GM18502 (cell line): ENCODE measurements at regions not wholly inside any gene's neighbourhood (a gene's known extent, or its start where the extent isn't known, plus 50 kb on each side); places are given as distances from the start of the nearest gene placed in this dataset.

ENCODE experiments used
- ATAC-seq: cut with Tn5 transposase; IDR thresholded peaks from one replicate; pipeline ENCODE4 v1.9.1; 2021; ENCODE audit warnings: mild to moderate bottlenecking; ENCODE audit not compliant: unreplicated experiment, poor library complexity

DNA sequence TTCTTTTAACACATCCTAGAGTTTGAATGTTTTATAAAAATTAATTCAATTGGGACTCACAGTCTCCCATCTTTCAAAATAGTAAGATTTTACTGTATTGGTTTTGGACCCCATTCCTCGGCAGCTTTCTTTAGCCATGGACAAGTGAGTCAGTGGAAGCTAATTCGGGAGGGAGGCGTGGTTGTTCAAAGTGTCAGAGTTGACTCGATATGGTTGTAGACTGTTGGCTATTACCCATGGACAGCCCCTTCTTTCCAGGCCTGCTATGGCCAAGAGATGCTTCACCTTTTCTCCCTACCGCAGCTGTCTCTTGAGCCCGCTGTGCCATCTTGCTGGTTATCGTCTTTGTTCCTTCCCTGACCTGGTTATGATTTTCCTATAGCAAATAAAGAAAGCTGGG, 243.0 kb downstream of the CD83 start:
- no peak for ATAC-seq

DNA sequence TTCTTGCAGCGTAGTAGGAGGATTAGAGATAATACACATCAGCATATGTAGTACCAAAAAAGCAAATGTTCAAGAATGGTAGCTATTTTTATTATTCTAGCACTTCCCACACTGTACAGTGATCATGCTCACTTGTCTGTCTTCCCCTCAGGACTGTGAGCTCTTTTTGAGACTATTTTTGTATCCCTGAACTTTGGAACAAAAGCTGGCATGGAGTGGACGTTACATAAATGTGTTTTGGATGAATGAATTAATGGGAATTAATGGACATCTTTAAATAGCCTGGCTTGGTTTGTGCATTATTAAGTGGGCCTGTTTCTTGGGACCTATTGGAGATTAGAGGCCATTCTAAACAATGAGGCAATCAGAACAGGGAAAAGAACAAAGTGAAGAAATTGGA, 243.7 kb downstream of the CD83 start:
- no peak for ATAC-seq

DNA sequence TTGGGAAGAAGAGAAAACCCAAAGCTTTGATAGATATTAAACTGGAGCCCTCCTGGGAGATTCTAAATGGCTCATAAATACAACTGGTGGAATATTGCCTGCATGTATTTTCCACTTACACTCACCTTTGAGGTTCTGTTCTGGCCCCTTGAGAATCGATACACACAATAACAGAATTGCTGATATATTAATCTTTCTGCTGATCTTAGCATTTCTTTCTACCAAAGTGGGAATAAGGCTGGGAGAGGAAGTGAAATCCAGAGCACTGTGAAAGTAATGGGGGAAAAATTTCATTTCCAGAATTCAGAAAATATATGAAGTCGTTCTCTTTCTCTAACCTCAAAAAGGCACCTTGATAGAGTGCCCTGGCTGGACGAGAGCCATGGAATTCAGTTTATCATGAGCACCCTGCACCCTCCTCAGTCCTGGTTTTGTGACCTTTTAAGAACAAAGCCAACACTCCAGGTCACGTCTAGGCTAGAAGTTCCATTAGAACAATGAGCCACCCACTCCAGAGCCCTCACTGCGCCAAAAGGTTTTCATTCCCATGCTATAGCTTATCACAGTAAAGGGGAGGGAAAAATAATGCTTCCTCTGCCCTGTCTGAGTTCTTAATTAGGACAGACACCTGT, 244.5 kb downstream of the CD83 start:
- no peak for ATAC-seq

DNA sequence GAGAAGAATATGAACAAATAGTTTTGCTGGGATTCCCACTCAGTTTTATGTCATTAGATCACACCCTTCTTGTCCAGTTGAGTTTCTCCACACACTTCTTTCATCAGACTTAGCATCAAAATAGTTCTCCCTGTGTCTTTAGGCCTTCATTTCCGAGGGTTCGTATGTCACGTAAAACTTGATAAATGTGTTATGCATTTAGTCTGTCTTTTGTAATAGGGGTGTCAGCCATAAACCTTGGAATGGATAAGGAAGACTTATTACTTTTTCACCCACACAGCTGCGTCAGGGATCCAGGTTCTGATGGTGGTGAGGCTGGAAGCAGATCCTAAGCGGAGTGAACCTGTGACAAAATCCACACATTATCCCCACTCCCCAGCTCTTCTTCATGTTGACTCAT, 246.8 kb downstream of the CD83 start:
- ATAC-seq, result no peak

DNA sequence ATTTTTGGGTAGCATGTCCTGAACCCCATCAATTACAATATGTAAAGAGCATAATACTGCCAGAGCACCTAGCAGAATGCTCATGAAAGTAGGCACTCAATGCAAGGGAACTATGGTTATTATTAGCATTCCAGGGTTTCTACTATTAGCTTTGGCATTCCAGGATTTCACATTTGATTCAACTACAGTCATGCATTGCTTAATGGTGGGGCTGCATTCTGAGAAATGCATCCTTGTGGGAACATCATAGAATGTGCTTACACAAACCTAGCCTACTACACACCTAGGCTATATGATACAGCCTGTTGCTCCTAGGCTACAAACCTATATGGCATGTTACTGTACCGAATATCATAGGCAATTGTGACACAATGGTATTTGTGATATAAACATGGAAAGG, 247.8 kb downstream of the CD83 start:
- no peak for ATAC-seq

DNA sequence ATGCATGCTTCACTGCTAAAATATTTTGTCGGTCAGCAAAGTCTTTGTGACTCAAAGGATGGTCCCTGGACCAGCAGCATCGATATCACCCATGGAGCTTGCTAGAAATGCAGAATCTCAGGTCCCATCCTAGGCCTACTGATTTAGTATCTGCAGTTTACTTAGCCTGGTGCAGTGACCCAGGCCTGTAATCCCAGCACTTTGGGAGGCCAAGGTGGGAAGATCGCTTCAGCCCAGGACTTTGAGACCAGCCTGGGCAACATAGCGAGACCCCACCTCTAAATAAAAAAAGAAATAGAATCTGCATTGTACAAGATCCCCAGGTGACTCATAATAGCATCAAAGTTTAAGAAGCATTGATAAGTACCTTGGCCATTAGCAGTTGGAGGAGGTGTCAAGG, 248.7 kb downstream of the CD83 start:
- ATAC-seq, result no peak

DNA sequence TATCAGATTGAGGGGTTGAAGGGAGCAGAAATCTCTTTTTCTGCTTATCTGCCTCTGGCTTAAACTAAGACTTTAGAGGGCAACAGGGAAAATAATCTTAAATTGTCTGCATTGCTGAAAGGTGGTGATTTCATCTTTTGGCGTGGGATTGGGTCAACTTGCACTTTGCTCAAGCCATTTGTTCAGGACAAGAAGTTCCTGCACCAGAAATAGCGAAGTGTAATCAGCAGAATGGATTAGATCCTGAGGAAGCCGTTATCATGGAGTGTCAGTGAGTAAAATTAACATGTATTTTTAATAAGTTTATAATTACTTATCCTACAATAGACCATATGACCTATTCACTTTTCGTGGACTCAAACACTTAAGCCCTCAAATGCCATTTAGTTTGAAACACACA, 249.3 kb downstream of the CD83 start:
- no peak for ATAC-seq

DNA sequence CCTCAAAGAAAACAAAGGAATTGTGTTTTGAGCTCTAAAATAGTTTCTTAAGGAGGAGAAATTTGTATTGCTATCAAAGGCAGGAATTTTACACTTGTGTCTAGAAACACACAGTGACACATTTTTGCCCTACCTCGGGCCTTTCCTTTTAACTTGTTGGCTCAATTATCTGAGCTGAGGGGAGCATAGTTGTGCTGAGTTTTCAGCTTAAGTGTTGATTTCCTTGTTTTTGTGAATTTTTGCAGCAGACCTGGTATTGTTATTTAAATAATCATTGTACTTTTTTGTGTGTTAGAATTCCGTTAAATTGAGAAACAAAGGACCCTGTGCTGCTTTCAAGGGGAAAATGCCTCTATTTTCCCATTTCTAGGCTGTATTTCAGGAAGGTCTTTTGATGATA, 249.7 kb downstream of the CD83 start:
- no peak for ATAC-seq

DNA sequence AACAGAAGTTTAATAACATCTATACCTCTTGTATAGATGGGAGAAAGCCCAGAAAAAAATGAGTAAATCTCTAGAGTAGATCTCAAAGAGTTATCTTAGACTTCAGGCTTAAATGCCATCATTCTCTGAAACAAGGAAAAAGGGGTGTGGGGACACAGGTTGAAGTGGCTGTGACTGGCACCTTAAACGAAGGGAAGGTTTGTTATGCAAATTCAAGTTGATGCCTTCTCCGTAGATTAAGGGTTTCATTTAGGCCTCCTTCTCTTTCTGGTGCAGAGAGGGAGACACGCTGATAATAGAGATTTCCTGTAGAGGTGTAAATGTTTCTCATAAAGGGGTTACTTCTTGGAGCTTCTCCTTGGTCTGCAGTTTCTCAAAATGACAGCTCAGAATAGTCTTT, 252.1 kb downstream of the CD83 start:
- ATAC-seq, result no peak

DNA sequence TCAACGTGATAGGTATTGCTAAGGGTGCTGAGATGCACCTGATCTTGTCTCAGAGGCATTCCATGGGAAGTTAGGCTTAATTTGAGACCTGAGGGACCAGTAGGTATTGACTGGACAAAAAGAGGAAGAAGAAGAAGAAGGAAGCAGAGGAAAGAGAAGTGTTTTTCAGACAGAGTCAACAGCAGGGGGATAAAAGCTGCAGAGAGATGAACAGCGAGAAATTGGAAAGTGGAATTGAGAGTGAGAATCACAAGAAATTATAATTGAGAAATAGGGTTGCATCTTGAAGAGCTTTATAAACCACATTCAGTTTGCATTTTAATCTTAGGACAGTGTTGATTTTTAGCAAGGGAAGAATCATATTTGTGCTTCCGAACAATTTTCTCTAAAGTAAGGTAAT, 254.0 kb downstream of the CD83 start:
- no peak for ATAC-seq

DNA sequence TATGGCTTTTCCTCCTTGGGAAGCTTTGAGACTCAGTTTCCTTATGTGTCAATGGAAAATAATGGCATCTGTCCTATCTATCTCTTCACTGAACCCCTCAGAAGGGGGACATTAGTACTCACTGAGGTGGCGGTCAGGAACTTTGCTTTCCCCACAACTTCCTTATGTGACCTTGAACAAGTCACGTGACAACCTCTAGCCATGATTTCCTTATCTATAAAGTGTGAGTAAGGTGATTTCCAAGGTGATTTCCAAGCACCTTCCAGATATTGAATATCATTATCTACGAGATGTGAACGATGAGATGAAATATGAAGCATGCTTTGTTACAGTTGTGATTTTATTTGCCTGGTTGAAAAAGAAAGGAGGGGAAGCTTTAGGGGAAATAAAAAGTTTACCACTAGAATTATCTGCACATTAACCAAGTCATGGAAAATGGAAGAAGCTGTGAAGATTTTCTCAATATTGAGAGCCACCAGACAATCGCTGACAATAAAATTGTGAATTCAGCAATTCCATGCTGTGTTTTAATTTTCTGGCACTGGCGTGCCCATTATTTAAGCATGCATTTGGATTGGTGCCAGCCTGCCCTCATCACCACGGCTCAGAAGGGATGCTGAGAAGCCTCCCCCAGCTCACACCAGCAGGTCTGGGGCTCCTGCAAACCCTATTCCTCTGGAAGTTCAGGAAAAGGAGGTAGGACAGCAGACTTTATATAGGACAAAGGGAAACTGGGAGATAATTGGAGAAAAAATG, 255.3 kb downstream of the CD83 start:
- no peak for ATAC-seq

DNA sequence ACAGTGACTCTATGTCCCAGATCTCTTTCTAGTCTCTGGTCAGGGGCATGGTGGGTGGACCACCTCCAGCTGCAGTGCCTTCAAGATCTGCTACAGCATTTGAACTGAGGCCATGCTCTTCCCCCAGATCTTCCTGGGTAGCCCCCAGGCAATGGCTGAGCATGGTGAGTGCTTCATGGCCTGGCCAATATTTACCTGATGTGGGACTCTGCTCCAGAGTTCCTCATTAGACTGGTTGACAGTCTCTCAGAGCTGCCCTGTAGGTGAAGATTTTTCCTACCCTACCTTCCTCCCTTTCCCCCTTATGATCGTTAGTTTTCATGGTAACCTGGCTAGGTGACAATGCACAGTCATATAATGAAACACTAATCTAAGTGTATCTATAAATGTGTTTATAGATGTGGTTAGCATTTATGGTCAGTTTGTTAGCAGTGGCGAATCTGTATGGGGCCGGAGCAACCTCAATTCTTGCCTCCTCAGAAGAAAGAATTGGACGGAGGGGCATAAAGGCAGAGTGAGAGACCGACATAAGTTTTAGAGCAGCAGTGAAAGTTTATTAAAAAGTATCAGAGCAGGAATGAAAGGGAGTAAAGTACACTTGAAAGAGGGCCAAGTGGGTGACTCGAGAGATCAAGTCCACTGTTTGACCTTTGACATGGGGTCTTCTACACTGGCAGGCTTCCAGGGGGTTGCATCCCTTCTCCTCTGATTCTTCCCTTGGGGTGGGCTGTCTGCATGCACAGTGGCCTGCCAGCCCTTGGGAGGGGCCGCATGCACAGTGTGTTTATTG, 256.3 kb downstream of the CD83 start:
- ATAC-seq, result no peak

DNA sequence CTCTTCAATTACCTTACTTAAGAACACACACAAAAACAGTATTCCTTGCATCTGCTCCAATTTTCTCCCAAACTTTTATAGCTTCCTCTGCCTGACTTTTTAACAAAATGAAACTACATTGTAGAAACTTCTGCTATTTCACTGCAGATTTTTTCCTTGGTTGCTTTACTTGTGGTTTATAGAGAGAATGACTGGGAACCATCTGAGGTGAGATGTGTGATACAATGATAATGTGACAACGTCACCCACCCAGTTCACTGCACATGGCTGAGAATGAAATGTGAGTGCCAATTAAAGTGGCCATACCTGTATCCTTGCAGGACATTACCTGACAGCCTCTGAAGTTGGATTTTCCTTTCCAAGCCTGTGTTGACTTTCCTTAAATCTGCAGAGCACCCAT, 258.4 kb downstream of the CD83 start:
- no peak for ATAC-seq

DNA sequence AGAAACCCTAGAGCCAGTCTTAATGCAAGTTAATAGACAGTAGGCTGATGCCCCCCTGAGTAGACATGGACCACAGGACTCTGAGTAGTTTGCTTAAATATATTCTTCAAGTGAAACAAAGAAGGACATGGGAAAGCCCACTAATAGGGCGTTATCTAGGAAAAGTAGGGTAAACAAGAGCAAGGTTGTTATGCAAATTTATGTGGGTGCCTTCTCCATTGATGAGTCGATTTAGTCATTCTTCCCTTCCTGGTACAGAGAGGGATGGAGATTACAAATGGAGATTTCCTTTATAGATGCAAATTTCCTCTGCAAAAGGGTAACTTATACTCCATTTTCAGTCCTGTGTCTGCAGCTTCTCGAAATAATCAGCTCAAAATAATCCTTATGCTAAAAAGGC, 262.0 kb downstream of the CD83 start:
- no peak for ATAC-seq

DNA sequence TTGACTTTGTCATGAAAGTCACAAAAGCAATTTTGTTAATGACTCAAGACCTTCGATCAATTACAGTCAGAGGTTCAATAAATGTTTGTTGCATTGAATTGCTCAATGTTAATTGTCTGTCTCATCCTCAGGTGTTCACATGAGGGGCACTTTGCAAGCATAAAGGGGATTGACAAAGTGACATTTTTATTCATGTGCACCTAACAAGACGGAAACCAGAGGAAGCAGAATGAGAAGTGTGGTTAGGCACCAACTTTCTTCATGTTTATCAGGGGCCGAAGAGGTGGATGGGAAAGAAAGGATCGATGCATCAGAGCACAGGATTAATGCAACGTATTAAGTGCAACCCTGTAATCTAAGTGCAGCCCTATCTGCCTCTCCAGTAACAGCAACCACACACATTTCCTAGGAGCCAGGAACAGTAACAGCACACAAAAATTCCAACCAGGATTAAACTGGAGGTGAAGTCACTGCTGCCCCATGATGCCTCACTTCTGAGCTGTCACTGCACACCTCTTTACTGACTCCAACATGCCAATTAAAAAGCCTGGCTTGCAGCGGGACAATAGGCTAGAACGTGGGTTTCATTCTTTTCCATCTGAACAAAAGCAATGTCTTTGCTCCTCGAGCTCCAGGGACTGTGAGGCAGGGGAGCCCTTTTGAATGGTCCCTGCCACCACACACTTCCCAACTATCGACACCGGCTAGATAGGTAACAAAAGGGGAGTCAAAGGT, 262.7 kb downstream of the CD83 start:
- no peak for ATAC-seq

DNA sequence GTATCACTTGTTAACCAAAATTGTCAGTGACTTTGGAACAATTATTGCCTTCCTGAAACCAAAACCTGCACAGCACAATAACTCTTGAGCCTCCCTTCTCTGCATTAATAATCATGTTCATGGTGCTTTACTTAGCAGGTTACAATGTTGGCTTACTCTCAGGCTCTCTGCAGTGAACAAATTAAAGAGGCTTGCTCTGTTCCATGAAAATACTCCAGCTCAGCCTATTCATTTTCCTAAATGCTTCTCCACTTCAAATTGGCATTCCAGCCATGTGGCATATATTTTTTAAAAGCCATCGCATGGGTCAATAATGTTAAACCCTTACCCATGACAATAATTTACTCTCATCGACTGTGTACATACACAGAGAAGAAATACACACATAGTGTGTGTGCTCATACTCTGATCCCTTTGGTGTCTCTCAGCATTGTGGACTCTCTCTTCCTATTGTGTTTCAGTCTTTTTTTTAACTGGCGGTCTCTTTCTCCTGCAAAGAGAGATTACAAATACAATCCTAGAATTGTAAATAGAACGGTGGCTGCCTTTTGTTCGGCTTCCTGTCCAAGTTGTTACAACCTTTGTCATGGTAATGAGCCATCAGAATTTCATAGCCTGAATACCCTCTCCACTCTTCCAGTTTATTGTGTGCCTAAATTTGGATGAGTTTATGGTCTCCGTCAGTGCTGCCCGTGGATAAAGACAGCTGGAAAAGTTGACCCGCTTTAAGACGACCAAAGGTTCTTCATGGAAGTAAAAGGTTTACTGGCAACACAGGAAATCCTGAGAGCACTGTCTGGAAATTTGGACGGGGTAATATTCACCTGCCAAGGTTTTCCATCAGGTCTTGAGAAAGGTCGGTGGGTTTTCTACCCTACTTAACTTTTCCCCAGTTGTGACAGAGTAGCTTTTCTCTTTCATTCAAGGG, 263.6 kb downstream of the CD83 start:
- no peak for ATAC-seq

DNA sequence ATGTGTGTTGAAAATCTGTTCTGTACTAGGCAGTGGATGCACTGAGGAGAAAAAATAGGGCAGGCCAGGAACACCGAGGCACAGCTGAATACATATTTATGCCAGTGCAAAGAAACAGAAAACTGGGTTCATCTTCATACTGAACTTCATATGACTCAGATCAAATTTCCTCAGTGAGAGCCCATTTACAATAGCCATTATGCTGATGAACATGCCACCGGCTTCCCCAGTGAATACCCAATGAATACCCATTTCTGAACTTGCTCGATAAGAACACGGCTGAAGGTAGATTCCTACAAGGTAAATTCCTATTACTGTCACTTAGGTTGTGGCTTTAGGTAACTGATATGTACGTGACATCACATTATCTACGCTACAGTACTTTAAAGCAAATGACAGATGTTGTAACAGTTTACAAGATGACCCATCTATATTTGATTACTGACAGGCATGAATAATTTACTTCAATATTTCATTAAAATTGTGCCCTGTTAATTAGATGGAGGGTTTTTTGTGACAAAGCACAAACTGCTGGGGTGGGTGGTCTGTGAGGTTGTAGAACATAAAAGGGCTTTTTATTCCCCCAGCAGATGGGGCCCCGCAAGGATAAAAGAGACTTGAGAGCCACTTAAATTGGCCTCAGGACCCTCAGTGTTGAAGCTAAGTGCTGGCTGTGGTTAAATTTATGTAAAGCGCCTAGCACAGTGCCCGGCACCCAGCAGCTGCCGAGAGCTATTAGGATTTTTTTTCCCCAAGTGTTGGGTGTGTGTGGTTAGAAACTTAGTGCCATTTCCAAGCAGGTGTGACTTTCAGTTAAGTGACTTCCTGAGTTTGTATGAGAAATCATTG, 264.5 kb downstream of the CD83 start:
- ATAC-seq, result no peak

DNA sequence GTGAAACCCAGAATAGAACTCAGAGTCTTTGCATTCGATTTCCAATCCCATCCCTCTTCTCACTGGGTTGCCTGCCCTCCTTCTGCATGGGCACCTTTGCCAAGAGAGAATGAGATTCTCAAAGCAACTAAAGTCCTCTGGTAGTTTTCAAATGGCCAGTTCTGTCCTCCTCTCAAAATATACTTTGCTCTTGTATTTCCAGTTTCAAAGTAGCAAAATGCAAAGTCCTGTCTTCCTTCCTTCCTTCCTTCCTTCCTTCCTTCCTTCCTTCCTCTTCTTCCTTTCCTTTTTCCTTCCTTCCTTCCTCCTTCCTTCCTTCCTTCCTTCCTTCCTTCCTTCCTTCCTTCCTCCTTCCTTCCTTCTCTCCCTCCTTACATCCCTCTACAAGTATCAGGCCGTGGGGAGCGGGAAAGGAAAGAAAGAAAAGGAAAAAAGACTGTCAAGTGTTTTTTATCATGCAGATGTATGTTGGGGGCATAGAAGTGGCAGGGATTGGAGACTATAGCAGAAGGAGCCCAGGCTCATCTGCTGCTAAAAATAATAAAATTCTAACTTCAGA, 265.2 kb downstream of the CD83 start:
- ATAC-seq, result no peak
